DOHH2 (cell line): ENCODE measurements at regions not wholly inside any gene's neighbourhood (a gene's known extent, or its start where the extent isn't known, plus 50 kb on each side); places are given as distances from the start of the nearest gene placed in this dataset.

Experiments
- H3F3A ChIP-seq: fragments of 200-600 bp; sonication (generic), shearing (Covaris generic); 2 replicates; pipeline ENCODE4 v1.6.0; 2016; ENCODE audit warnings: antibody characterized with exemption, mild to moderate bottlenecking; ENCODE audit not compliant: control insufficient read depth, insufficient read depth
- H3K27ac ChIP-seq: fragments of 200-600 bp; sonication (generic); 2 replicates; pipeline ENCODE4 v1.5.1; 2014; ENCODE audit warnings: low read depth, mild to moderate bottlenecking, low read length, moderate library complexity
- H3K27me3 ChIP-seq: fragments of 200-600 bp; sonication (generic); 2 replicates; pipeline ENCODE4 v1.6.1; 2014; ENCODE audit warnings: mild to moderate bottlenecking, low read length, mixed read lengths; ENCODE audit not compliant: control insufficient read depth
- H3K36me3 ChIP-seq: fragments of 200-600 bp; sonication (generic); 2 replicates; pipeline ENCODE4 v1.6.1; 2014; ENCODE audit warnings: mild to moderate bottlenecking, low read length, moderate library complexity, mixed read lengths; ENCODE audit not compliant: control insufficient read depth
- H3K4me1 ChIP-seq: fragments of 200-600 bp; sonication (generic); 2 replicates; pipeline ENCODE4 v1.6.1; 2014; ENCODE audit warnings: mild to moderate bottlenecking, low read length, mixed read lengths; ENCODE audit not compliant: control insufficient read depth
- H3K4me2 ChIP-seq: fragments of 200-600 bp; sonication (generic); 2 replicates; pipeline ENCODE4 v1.6.0; 2014; ENCODE audit warnings: mild to moderate bottlenecking, low read length, moderate library complexity
- H3K4me3 ChIP-seq: fragments of 200-600 bp; sonication (generic); 2 replicates; pipeline ENCODE4 v1.5.1; 2014; ENCODE audit warnings: mild to moderate bottlenecking, low read length, mixed read lengths
- H3K79me2 ChIP-seq: fragments of 200-600 bp; sonication (generic); 2 replicates; pipeline ENCODE4 v1.6.1; 2014; ENCODE audit warnings: mild to moderate bottlenecking, low read length, mixed read lengths; ENCODE audit not compliant: control insufficient read depth
- H3K9me2 ChIP-seq: fragments of 200-600 bp; sonication (generic); replicated peaks from 2 replicates; pipeline ENCODE4 v1.6.1; 2014; ENCODE audit warnings: mild to moderate bottlenecking, low read length, mixed read lengths; ENCODE audit not compliant: control insufficient read depth
- H3K9me3 ChIP-seq: fragments of 200-600 bp; sonication (generic); 2 replicates; pipeline ENCODE4 v1.6.1; 2014; ENCODE audit warnings: antibody characterized with exemption, low read length, mixed read lengths; ENCODE audit not compliant: control insufficient read depth, insufficient read depth
- H4K20me1 ChIP-seq: fragments of 200-600 bp; sonication (generic); 2 replicates; pipeline ENCODE4 v1.6.0; 2014; ENCODE audit warnings: low read depth, mild to moderate bottlenecking, antibody characterized with exemption, low read length, moderate library complexity; ENCODE audit not compliant: control insufficient read depth, insufficient read depth
- CTCF ChIP-seq: fragments of 200-600 bp; sonication (generic); IDR thresholded peaks from one replicate; pipeline ENCODE4 v1.5.1; 2014; ENCODE audit warnings: antibody characterized with exemption, mild to moderate bottlenecking, low read depth, low read length; ENCODE audit not compliant: poor library complexity, severe bottlenecking
- EZH2phosphoT487 ChIP-seq: fragments of 200-600 bp; sonication (generic); IDR thresholded peaks from 2 replicates; pipeline ENCODE4 v1.6.1; 2017; ENCODE audit warnings: borderline replicate concordance, mild to moderate bottlenecking, antibody characterized with exemption, low read length, moderate library complexity, mixed read lengths

GRCh38 chr5:107135391-107135790 is 535.3 kb downstream of the EFNA5 start:
- TF ChIP-seq EZH2phosphoT487 (no peak), CTCF (no peak)

DNA sequence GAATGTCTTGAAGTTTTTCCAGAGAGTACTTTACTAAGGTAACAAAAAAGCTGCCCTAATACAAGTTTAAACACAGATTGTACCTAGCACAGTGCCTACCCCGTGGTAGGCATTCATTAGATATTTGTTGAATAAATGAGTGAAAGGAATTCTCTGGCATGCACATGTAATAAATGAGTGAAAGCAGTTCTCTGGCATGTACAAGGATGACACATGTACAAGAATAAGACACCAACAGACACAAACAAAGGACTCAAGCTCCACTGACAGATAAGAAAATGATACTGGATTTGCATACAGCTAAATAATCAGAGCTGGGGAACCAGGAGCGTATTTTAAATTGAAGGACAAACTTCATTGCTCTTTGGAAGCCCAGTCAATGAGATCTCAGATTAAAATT is 535.8 kb downstream of the EFNA5 start:
- Histone ChIP-seq H3K9me2 (no peaks in the 10 kb centered on the region), H3F3A (no peaks in the 10 kb centered on the region), H3K4me1 (no peaks in the 10 kb centered on the region), H3K9me3 (no peaks in the 10 kb centered on the region), H3K4me3 (no peak overlapping the region), H3K27me3 (no peaks in the 10 kb centered on the region), H3K27ac (no peak overlapping the region), H3K4me2 (no peak overlapping the region), H4K20me1 (no peaks in the 10 kb centered on the region), H3K36me3 (no peaks in the 10 kb centered on the region), H3K79me2 (no peaks in the 10 kb centered on the region)
- TF ChIP-seq EZH2phosphoT487 (no peak), CTCF (no peak)

More at GRCh38 chr5:107135391-107135790, 535.3 kb downstream of the EFNA5 start:
- Histone ChIP-seq H3K36me3 (no peaks in the 10 kb centered on the region), H3K27me3 (no peaks in the 10 kb centered on the region), H3K79me2 (no peaks in the 10 kb centered on the region), H3K9me2 (no peaks in the 10 kb centered on the region), H3F3A (no peaks in the 10 kb centered on the region), H3K27ac (no peak overlapping the region), H3K9me3 (no peaks in the 10 kb centered on the region), H3K4me2 (no peak overlapping the region), H3K4me1 (no peaks in the 10 kb centered on the region), H4K20me1 (no peaks in the 10 kb centered on the region), H3K4me3 (no peak overlapping the region)

GRCh38 chr5:107129051-107129450 is 541.7 kb downstream of the EFNA5 start:
- no peaks in the 10 kb centered on the region for H3K79me2 ChIP-seq
- H3K27ac ChIP-seq: no peak overlapping the region
- no peaks in the 10 kb centered on the region for H3K9me2 ChIP-seq
- no peaks in the 10 kb centered on the region for H3K4me1 ChIP-seq
- H3F3A ChIP-seq: no peaks in the 10 kb centered on the region
- H3K27me3 ChIP-seq: no peaks in the 10 kb centered on the region
- no peaks in the 10 kb centered on the region for H4K20me1 ChIP-seq
- no peak overlapping the region for H3K4me2 ChIP-seq
- H3K36me3 ChIP-seq: no peaks in the 10 kb centered on the region
- H3K9me3 ChIP-seq: no peaks in the 10 kb centered on the region
- H3K4me3 ChIP-seq: no peak overlapping the region
- TF ChIP-seq CTCF: no peak
- TF ChIP-seq EZH2phosphoT487: no peak

- Histone ChIP-seq H3K9me3 (no peaks in the 10 kb centered on the region), H3K4me2 (no peak overlapping the region), H3K79me2 (no peaks in the 10 kb centered on the region), H3K27ac (no peak overlapping the region), H4K20me1 (no peaks in the 10 kb centered on the region), H3K36me3 (no peaks in the 10 kb centered on the region), H3F3A (no peaks in the 10 kb centered on the region), H3K4me1 (no peaks in the 10 kb centered on the region), H3K4me3 (no peak overlapping the region), H3K9me2 (no peaks in the 10 kb centered on the region), H3K27me3 (no peaks in the 10 kb centered on the region)
- TF ChIP-seq EZH2phosphoT487 (no peak), CTCF (no peak)
These were observed 542.9 kb downstream of the EFNA5 start for GRCh38 chr5:107127878-107128277.
